Uterus (tissue), 3 donors: ENCODE measurements at regions not wholly inside any gene's neighbourhood (a gene's known extent, or its start where the extent isn't known, plus 50 kb on each side); places are given as distances from the start of the nearest gene placed in this dataset.

ENCODE experiments used
- DNase-seq, 2 donors: peaks; one replicate each; pipeline ENCODE4 v3.0.0-alpha.2; 2019 to 2020
- H3K27ac ChIP-seq, 2 donors: fragments of 200-600 bp; sonication (generic); 1 replicate in 1 of 2; 2 replicates in 1 of 2; pipeline ENCODE4 v1.5.1; 2016 to 2018
- H3K27me3 ChIP-seq, 2 donors: fragments of 200-600 bp; sonication (generic); one replicate each; pipeline ENCODE4 v1.5.1; 2018 to 2019; ENCODE audit warnings: control low read depth in 1 of 2
- H3K36me3 ChIP-seq, 2 donors: fragments of 200-600 bp; sonication (generic); one replicate each; pipeline ENCODE4 v1.5.1; 2019; ENCODE audit warnings: control low read depth in 1 of 2
- H3K4me1 ChIP-seq, 2 donors: fragments of 200-600 bp; sonication (generic); one replicate each; pipeline ENCODE4 v1.5.1; 2018 to 2019; ENCODE audit warnings: control low read depth in 1 of 2
- H3K4me3 ChIP-seq, 2 donors: fragments of 200-600 bp; sonication (generic); 1 replicate in 1 of 2; 2 replicates in 1 of 2; pipeline ENCODE4 v1.5.1; 2018 to 2019; ENCODE audit warnings: mild to moderate bottlenecking in 1 of 2
- H3K9me3 ChIP-seq, 2 donors: fragments of 200-600 bp; sonication (generic); one replicate each; pipeline ENCODE4 v1.5.1; 2019; ENCODE audit warnings: control low read depth in 1 of 2
- POLR2A ChIP-seq, 2 donors: fragments of 450-650 bp; IDR thresholded peaks; one replicate each; pipeline ENCODE4 v1.6.1; 2016; ENCODE audit warnings: antibody characterized with exemption in 2 of 2, mild to moderate bottlenecking in 1 of 2, moderate library complexity in 1 of 2
- intact Hi-C: fragments of 100-400 bp; cut with DNase I; formaldehyde crosslinking; loops from one replicate; pipeline ENCODE4 v1.15.1; 2023; ENCODE audit warnings: low total_unique reads
- TF ChIP-seq, protein P1 (sequence below), 4 experiments: fragments of 200-600 bp in 2 of 4; fragments of 450-650 bp in 2 of 4; sonication (generic) in 2 of 4; IDR thresholded peaks; one replicate each; pipeline ENCODE4 v1.5.1; 2016 to 2019; ENCODE audit warnings: antibody characterized with exemption in 4 of 4, mild to moderate bottlenecking in 2 of 4, moderate library complexity in 1 of 4
- donor health status: DM: yes; HTN: yes; CAD: no.

DNA sequence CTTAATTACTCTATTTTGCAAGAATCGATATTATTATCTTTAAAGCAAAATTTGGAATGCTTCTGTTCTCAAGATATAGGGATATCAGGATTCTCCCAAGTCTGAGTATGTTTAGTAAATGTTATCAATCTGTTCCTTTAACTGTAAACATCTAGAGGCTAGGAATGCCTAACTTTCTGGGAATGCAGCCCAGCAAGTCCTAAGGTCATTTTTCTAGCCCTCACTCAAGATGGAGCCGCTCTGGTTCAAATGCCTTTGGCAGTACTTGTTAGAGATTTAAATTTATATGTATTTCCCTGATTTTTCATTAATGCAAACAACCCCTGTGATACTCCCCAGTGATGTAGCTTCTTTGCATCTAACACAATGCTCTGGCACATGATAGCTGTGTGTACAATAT lies 623.8 kb upstream of the LCORL start:
- Histone ChIP-seq H3K4me3 (no peak overlapping the region), H3K9me3 (no peaks in the 10 kb centered on the region), H3K4me1 (no peaks in the 10 kb centered on the region), H3K27ac (no peak overlapping the region), H3K36me3 (no peaks in the 10 kb centered on the region), H3K27me3 (no peaks in the 10 kb centered on the region)
- no peak for DNase-seq
- intact Hi-C loops = no loop called here
- TF ChIP-seq, protein P1, sequence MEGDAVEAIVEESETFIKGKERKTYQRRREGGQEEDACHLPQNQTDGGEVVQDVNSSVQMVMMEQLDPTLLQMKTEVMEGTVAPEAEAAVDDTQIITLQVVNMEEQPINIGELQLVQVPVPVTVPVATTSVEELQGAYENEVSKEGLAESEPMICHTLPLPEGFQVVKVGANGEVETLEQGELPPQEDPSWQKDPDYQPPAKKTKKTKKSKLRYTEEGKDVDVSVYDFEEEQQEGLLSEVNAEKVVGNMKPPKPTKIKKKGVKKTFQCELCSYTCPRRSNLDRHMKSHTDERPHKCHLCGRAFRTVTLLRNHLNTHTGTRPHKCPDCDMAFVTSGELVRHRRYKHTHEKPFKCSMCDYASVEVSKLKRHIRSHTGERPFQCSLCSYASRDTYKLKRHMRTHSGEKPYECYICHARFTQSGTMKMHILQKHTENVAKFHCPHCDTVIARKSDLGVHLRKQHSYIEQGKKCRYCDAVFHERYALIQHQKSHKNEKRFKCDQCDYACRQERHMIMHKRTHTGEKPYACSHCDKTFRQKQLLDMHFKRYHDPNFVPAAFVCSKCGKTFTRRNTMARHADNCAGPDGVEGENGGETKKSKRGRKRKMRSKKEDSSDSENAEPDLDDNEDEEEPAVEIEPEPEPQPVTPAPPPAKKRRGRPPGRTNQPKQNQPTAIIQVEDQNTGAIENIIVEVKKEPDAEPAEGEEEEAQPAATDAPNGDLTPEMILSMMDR (IDR thresholded peaks at IDR 0.05) = no peak
- no peak for TF ChIP-seq POLR2A (IDR thresholded peaks at IDR 0.05)

- intact Hi-C loops = no loop called here
Observed at GRCh38 chr4:18641334-18641733, 619.8 kb upstream of the LCORL start.

GRCh38 chr4:18638031-18638430 lies 616.5 kb upstream of the LCORL start:
- DNase-seq = no peak
- Histone ChIP-seq H3K4me3 (no peak overlapping the region), H3K9me3 (no peaks in the 10 kb centered on the region), H3K27me3 (no peaks in the 10 kb centered on the region), H3K4me1 (no peaks in the 10 kb centered on the region), H3K27ac (no peak overlapping the region), H3K36me3 (no peaks in the 10 kb centered on the region)
- TF ChIP-seq, protein P1 (IDR thresholded peaks at IDR 0.05) = no peak
- no peak for TF ChIP-seq POLR2A (IDR thresholded peaks at IDR 0.05)
- intact Hi-C loops = no loop called here

More at GRCh38 chr4:18641334-18641733, 619.8 kb upstream of the LCORL start:
- no peak overlapping the region for H3K4me3 ChIP-seq
- H3K27ac ChIP-seq = no peak overlapping the region
- no peaks in the 10 kb centered on the region for H3K36me3 ChIP-seq
- no peaks in the 10 kb centered on the region for H3K4me1 ChIP-seq
- H3K9me3 ChIP-seq = no peaks in the 10 kb centered on the region
- DNase-seq = no peak
- TF ChIP-seq, protein P1 (IDR thresholded peaks at IDR 0.05) = no peak
- TF ChIP-seq POLR2A (IDR thresholded peaks at IDR 0.05) = no peak
- no peaks in the 10 kb centered on the region for H3K27me3 ChIP-seq

- Histone ChIP-seq H3K4me1 (no peaks in the 10 kb centered on the region), H3K27ac (no peak overlapping the region), H3K9me3 (no peaks in the 10 kb centered on the region), H3K4me3 (no peak overlapping the region), H3K36me3 (no peaks in the 10 kb centered on the region), H3K27me3 (no peaks in the 10 kb centered on the region)
- TF ChIP-seq, protein P1 (IDR thresholded peaks at IDR 0.05) = no peak
- TF ChIP-seq POLR2A (IDR thresholded peaks at IDR 0.05) = no peak
- intact Hi-C loops = no loop called here
- DNase-seq = no peak
Observed at GRCh38 chr4:18636001-18636585, 614.5 kb upstream of the LCORL start.

GRCh38 chr4:18635531-18635930 lies 614.0 kb upstream of the LCORL start:
- Histone ChIP-seq H3K4me3 (no peak overlapping the region), H3K4me1 (no peaks in the 10 kb centered on the region), H3K27ac (no peak overlapping the region), H3K27me3 (no peaks in the 10 kb centered on the region), H3K9me3 (no peaks in the 10 kb centered on the region), H3K36me3 (no peaks in the 10 kb centered on the region)
- DNase-seq = no peak
- intact Hi-C loops = no loop called here
- no peak for TF ChIP-seq POLR2A (IDR thresholded peaks at IDR 0.05)
- TF ChIP-seq, protein P1 (IDR thresholded peaks at IDR 0.05) = no peak
